ENCODE measurements at regions not wholly inside any gene's neighbourhood (a gene's known extent, or its start where the extent isn't known, plus 50 kb on each side); places are given as distances from the start of the nearest gene placed in this dataset.

GRCh38 chr22:27152883-27153282 is 495.5 kb downstream of the MIAT start:
- DNase-seq = no peak

- DNase-seq = no peak
Observed at GRCh38 chr22:27153386-27153785, 496.0 kb downstream of the MIAT start.

DNA sequence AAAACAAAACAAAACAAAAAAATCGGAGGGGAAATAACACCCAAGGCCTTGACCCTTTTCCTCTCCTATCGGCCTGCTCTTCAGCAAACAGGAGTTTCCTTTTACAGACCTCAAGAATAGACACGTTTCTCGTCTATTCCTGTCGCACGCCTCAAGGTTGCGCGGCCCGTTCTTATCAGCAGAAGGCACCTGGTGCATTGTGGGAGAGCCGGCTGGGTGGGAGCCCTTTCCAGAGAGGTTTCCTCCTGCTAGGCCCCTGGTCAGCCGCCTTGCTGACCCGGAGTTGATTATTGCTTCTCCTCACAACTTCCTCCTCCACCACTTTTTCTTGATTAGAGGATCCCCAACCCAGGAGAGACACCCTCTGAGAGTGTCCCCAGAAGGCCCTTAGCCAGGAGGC is 497.3 kb downstream of the MIAT start:
- DNase-seq = no peak

DNA sequence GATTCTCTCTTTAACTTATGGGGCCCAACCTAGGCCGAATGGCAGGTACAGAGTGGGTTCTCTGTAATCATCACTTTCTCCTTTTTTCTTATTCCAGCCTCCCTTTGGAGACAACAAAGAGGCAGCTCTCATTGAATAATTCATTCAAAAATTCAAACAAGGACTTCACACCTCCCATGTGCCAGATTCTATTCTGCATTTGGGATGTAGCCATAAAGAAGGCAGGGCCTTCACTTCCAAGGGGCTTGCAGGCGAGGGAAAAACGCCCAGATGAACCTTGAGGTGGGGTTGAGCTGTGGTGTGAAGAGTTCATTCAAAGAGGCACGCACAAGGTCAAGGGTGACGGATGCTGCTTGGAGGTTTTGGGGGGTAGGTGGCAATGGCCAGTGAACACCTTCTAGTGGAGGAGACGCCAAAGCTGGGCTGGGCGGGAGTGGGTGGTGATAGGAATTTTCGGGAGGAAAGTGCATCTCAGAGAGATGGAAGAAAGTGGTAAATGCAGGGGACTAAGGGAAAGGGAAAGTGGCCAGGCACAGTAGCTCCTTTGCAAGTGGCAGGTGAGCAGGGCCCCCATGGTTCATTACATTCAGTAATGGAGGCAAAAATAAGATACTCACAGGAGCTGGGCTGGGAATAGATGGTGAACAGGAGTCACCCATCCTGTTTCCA is 499.6 kb downstream of the MIAT start:
- no peak for DNase-seq

- DNase-seq = peak; percentile 19
Observed at GRCh38 chr22:27157666-27158370, 500.4 kb downstream of the MIAT start.

- DNase-seq = no peak
Observed at GRCh38 chr22:27159016-27159415, 501.6 kb downstream of the MIAT start.

GRCh38 chr22:27159716-27160295 is 502.4 kb downstream of the MIAT start:
- DNase-seq = no peak

DNA sequence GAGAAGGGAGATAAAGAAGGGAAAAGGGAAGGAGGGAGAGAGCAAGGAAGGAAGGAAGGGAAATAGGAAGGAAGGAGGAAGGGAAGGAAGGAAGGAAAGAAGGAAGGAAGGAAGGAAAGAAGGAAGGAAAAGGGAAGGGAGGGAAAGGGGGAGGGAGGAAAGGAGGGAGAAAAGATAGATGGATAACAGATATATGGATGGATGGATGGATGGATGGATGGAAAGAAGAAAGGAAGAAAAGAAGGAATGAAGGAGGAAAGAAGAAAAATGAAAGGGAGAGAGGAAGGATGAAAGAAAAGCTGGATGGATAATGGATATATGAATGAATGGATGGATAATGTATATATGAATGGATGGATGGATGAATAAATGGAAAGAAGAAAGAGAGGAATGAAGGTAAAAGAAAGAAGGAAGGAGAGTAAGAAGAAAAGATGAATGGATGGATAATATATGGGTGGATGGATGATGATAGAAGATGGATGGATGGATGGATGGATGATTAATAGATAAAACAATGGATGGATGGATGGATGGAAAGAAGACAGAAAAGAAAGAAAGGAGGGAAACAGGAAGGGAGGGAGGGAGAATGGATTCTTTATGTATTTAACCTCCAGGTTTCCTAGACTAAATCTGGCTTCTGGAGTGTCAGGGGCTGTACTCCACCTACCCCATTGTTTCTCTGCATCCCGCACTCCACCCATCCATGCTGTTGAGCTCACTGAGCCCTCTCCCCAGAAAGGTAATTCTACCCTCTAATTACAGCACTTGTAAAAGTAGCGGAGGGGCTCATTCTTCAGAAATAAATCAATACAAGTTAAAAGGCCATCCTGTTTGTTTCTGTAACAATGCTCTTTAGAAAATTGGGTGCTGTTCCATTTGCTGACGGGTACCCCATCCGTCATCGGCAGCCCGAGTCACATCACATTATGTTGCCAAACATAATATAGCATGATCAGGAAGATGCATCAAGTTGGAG is 506.1 kb downstream of the MIAT start:
- peak; percentile 36 for DNase-seq

DNA sequence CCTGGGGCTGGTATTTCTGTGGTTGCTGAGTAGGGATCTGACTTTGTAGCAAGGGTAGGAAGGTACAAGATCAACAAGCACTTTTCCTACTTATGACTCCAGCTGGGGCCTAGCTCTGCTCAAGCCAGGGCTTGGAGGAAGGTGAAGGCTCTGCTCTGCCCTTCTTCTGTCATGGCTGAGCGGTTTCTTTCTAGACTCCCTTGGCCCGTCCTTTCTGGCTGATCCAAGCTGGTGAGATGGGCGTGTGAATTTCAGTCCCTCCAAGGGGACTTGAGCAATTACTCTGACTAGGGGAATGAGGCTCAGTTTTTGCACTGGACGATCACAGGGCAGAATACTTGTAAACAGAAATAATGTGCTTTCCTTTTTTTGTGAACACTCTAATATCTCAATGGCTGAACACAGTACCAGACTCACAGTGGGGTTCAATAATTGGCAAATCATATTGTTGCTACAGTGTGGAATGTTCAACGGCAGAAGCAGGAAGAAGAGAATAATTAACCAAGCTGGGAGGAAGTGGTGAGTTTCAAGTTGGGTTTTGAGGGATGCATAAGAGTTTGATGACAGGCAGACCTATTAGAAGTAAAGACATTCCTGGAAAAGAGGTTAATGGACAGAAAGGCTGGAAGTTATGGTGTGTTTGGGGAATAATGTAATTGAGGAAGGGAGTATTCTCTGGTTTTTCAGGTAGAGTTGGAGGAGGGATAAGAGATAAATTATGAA is 507.6 kb downstream of the MIAT start:
- DNase-seq = no peak

DNA sequence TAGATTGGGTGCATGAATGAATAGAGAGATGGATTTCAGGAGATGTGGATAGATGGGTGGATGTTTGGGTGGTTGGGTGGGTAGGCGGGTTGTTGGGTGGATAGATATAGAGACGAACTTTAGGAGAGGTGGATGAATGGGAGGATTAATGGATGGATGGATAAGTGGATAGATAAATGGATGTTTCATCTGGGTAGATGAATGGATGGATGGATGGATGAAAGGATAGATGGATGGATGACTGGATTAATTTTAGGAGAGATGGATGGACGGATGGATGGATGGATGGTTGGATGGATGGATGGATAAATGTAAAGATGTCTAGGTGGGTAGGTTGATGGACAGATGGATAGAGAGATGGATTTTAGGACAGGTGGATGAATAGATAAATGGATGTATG is 511.3 kb downstream of the MIAT start:
- DNase-seq = no peak

DNA sequence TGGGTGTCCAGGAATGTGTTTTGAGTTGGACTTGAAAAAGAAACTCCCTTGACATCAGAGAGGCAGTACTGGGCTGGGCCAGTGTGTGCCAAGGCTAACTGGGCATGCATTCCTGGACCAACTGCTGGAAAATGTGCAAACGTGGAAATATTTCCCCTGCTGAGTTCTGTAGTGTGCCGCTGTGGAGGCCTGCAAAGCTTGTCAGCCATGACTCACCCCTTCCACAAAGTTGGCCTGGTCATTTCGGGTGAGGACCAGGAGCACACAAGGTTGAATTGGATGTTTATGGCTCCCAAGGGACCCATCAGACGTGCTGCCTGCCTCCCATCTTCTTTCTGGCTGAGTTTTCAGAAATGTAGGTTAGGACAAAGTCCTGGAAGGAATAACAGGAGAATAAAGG is 513.1 kb downstream of the MIAT start:
- DNase-seq = no peak

DNA sequence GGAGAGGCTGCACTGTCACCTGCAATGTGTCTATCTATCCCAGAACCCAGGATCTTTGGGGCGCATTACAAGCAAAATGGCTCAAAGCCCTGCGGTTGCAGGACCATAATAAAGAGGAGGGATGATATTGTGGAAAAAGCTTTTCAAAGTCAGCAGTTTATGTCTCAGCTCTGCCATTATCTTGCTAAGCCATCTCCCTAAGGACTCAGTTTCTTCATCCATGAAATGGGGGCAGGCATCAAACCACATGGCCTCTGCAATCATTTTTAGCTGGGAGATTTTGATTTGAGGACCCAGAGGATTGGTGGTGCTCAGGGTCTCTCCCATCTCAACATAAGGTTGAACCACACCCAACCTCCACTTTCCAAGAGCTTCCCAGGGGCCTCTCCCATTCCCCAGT is 513.8 kb downstream of the MIAT start:
- DNase-seq = no peak

DNA sequence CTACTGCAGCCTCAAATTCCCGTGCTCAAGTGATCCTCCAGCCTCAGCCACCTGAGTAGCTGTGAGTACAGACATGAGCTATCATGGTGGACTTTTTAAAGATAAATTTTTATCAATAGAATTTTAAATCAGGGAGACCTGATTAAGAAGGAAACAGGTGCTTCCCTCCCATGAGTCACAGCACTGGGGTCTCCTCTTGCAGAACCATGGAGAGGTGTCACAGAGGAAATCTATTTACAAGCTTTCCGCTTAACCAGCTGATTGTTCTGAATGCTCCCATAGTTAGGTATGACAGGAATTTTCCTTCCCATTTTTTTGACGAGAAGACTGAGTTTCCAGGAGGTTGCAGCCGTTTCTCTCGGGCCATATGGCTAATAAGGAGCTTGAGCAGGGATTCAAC is 516.1 kb downstream of the MIAT start:
- no peak for DNase-seq

DNA sequence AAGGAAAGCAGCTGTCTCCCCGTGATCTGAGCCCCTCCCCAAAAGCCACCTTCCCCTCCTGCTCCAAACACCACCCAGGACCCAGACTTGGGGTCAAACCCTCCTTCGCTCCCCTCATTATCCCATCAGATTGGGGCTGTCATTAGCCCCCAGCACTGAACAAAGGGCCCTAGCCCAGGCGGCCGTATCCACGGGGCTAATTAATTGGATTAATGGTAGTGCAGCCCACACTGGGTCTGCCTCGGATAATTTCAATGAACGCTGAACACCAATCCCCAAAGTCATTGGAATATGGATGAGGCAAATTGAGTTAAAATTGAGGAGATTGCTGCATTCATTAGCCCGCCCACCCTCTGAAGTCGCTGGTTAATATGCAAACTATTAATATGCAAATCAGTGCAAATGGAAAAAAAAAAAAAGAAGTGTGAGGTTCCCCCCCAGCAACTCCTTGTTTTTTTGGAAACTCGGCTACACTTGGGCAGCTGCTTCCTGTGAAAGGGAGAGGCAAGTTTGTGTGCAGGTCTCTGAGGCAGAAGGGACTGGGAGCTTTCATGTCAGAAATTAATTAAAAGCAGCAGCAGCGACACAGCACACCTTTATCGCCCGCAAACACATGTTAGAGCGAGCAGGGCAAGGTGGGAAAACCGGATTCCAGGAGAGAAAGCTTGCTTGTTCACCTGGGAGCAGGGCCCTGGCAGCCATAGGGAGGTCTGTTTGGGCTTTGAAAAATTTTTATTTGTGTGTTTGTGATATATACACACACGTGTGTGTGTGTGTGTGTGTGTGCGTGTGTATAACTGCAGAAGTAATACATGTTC is 517.8 kb downstream of the MIAT start:
- no peak for DNase-seq

- no peak for DNase-seq
Observed at GRCh38 chr22:27175974-27176373, 518.6 kb downstream of the MIAT start.

DNA sequence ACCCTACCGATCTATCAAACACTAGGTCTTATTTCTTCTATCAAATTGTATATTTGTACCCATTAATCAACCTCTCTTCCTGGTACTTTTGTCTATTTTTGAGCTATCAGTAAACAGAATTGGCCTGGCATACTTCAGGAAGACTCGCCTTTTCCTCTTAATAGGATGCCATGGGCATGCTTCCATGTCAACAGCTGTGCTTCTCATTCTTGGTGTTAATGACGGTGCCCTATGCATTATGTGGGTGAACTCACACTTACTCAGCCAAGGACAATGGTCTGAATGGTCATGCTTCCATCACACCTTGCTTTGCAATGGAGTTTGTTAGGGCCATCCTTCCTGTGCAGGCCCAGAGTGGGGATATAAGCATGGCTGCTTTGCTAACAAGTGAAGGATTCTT is 521.8 kb downstream of the MIAT start:
- DNase-seq = no peak

- DNase-seq = no peak
Observed at GRCh38 chr22:27181537-27181936, 524.1 kb downstream of the MIAT start.

- DNase-seq = no peak
Observed at GRCh38 chr22:27183474-27183873, 526.1 kb downstream of the MIAT start.

DNA sequence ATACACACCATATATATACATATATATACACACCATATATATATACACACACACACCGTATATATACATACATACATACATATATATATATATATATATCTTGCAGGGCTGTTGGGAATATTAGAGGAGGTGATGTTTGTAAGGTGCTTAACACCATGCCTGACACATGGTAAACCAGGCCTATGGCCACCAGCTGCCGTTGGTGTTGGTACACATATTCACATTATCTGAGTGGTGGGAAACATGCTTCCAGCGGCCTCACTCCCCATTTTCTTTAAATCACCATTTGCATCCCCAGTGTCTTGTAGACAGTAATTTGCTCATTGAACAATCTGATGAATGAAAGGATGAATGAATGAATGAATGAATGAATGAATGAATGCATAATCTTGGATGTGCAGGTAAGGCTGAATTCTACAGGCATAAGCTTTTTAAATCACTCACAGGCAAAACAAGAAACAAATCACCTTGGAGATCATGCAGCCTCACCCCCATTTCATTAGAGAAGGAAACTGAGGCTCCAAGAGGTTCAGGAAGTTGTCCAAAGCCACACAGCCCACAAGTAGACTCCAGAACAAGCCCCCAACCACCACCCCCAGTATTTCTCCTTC is 527.8 kb downstream of the MIAT start:
- DNase-seq = no peak

- DNase-seq = no peak
Observed at GRCh38 chr22:27185760-27186302, 528.4 kb downstream of the MIAT start.

DNA sequence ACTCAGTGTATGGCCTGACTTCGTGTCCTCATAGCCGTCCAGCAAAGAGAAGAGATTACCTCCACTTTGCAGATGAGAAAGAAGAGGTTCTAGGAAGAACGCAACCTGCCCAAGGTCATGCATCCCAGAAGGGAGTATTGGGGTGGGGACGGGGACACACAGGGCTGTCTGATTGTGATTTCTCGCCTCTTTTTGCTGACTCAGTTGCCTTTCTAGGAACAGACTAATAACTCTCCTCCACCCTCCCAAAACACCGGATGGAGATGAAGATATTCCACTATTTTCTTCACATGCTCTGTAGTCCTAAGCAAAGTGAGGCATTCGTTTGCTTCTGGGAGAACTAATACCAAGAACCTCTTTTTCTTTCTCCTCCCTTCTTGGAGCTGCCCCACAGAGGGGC is 529.3 kb downstream of the MIAT start:
- no peak for DNase-seq
